Lower lobe of right lung (tissue), 2 donors: ENCODE measurements at regions not wholly inside any gene's neighbourhood (a gene's known extent, or its start where the extent isn't known, plus 50 kb on each side); places are given as distances from the start of the nearest gene placed in this dataset.

ENCODE experiments used
- ATAC-seq, 2 donors: fragments of 200-7000 bp; cut with Tn5 transposase; one replicate each; pipeline ENCODE4 v1.9.1; 2020 to 2022; ENCODE audit warnings: mild to moderate bottlenecking in 2 of 2, moderate library complexity in 2 of 2
- DNase-seq: peaks from one replicate; pipeline ENCODE4 v3.0.0-alpha.2; 2020
- H3K27ac ChIP-seq: fragments of 200-600 bp; one replicate; pipeline ENCODE4 v1.8.0; 2022
- H3K27me3 ChIP-seq: fragments of 200-600 bp; one replicate; pipeline ENCODE4 v1.8.0; 2022; ENCODE audit warnings: low read depth
- H3K36me3 ChIP-seq: fragments of 200-600 bp; one replicate; pipeline ENCODE4 v1.8.0; 2022; ENCODE audit warnings: mild to moderate bottlenecking
- H3K4me1 ChIP-seq: fragments of 200-600 bp; one replicate; pipeline ENCODE4 v1.8.0; 2022
- H3K4me3 ChIP-seq: fragments of 200-600 bp; one replicate; pipeline ENCODE4 v1.8.0; 2022; ENCODE audit warnings: mild to moderate bottlenecking
- H3K9me3 ChIP-seq: fragments of 200-600 bp; one replicate; pipeline ENCODE4 v1.8.0; 2022
- CTCF ChIP-seq: fragments of 200-600 bp; IDR thresholded peaks from one replicate; pipeline ENCODE4 v1.8.0; 2022; ENCODE audit warnings: antibody characterized with exemption, mild to moderate bottlenecking
- intact Hi-C: fragments of 100-400 bp; cut with DNase I; formaldehyde crosslinking; loops from one replicate; pipeline ENCODE4 v1.11.0; 2022
- donor health status: DM: no; HTN: yes; CAD: no; lungs with severe emphysema.

- TF ChIP-seq CTCF = no peak
- DNase-seq = no peak
- Histone ChIP-seq H3K27ac (no peak overlapping the region), H3K4me3 (no peak overlapping the region), H3K4me1 (no peaks in the 10 kb centered on the region), H3K36me3 (no peaks in the 10 kb centered on the region), H3K27me3 (no peaks in the 10 kb centered on the region), H3K9me3 (peaks cover 8% of the 10 kb centered on the region)
- intact Hi-C loops = no loop called here
- no peak for ATAC-seq
These were observed 78.2 kb upstream of the COL5A1 start for GRCh38 chr9:134563397-134563796.

GRCh38 chr9:134564431-134565170, 77.0 kb upstream of the COL5A1 start:
- intact Hi-C loops = no loop called here

GRCh38 chr9:134565316-134565915, 76.2 kb upstream of the COL5A1 start:
- ATAC-seq (no peak), DNase-seq (no peak)
- Histone ChIP-seq H3K4me1 (no peaks in the 10 kb centered on the region), H3K27ac (no peak overlapping the region), H3K36me3 (no peaks in the 10 kb centered on the region), H3K4me3 (no peak overlapping the region), H3K9me3 (peaks cover 8% of the 10 kb centered on the region), H3K27me3 (no peaks in the 10 kb centered on the region)
- TF ChIP-seq CTCF = no peak
- intact Hi-C loops = no loop called here

More at GRCh38 chr9:134564431-134565170, 77.0 kb upstream of the COL5A1 start:
- Histone ChIP-seq H3K27me3 (no peaks in the 10 kb centered on the region), H3K27ac (no peak overlapping the region), H3K36me3 (no peaks in the 10 kb centered on the region), H3K4me3 (no peak overlapping the region), H3K4me1 (no peaks in the 10 kb centered on the region), H3K9me3 (peaks cover 8% of the 10 kb centered on the region)
- ATAC-seq (no peak), DNase-seq (no peak)
- TF ChIP-seq CTCF = no peak

GRCh38 chr9:134566196-134566847, 75.3 kb upstream of the COL5A1 start:
- intact Hi-C loops = no loop called here

GRCh38 chr9:134566936-134567335, 74.7 kb upstream of the COL5A1 start:
- no peak overlapping the region for H3K27ac ChIP-seq
- ATAC-seq (no peak), DNase-seq (no peak)
- H3K36me3 ChIP-seq = no peaks in the 10 kb centered on the region
- intact Hi-C loops = no loop called here
- H3K27me3 ChIP-seq = no peaks in the 10 kb centered on the region
- H3K4me3 ChIP-seq = no peak overlapping the region
- no peak for TF ChIP-seq CTCF
- no peaks in the 10 kb centered on the region for H3K4me1 ChIP-seq
- H3K9me3 ChIP-seq = peaks cover 8% of the 10 kb centered on the region

More at GRCh38 chr9:134566196-134566847, 75.3 kb upstream of the COL5A1 start:
- H3K27me3 ChIP-seq = no peaks in the 10 kb centered on the region
- no peak overlapping the region for H3K4me3 ChIP-seq
- no peak overlapping the region for H3K27ac ChIP-seq
- H3K4me1 ChIP-seq = no peaks in the 10 kb centered on the region
- no peaks in the 10 kb centered on the region for H3K36me3 ChIP-seq
- no peak for ATAC-seq
- no peak for TF ChIP-seq CTCF
- H3K9me3 ChIP-seq = peaks cover 8% of the 10 kb centered on the region
- DNase-seq = no peak
